DND-41 (cell line): ENCODE measurements at regions not wholly inside any gene's neighbourhood (a gene's known extent, or its start where the extent isn't known, plus 50 kb on each side); places are given as distances from the start of the nearest gene placed in this dataset.

Experiments
- ATAC-seq: fragments of 200-7000 bp; cut with Tn5 transposase; 3 replicates; pipeline ENCODE4 v1.9.1; 2021; ENCODE audit warnings: low read depth; ENCODE audit not compliant: insufficient read depth
- DNase-seq: peaks from one replicate; pipeline ENCODE4 v3.0.0-alpha.2; 2020
- H2AFZ ChIP-seq: 2 replicates; pipeline ENCODE4 v1.6.0; 2012; ENCODE audit warnings: low read depth, low read length
- H3K27ac ChIP-seq: 2 replicates; pipeline ENCODE4 v1.5.1; 2012; ENCODE audit warnings: low read length, inconsistent platforms
- H3K27me3 ChIP-seq: fragments of 200-600 bp; sonication (generic); 2 replicates; pipeline ENCODE4 v1.6.0; 2012; ENCODE audit warnings: low read length, mild to moderate bottlenecking, inconsistent platforms; ENCODE audit not compliant: insufficient read depth, poor library complexity
- H3K36me3 ChIP-seq: 2 replicates; pipeline ENCODE4 v1.5.1; 2012; ENCODE audit warnings: low read length, inconsistent platforms; ENCODE audit not compliant: insufficient read depth
- H3K4me1 ChIP-seq: 2 replicates; pipeline ENCODE4 v1.5.1; 2012; ENCODE audit warnings: mild to moderate bottlenecking, low read length; ENCODE audit not compliant: insufficient read depth
- H3K4me2 ChIP-seq: 2 replicates; pipeline ENCODE4 v1.6.0; 2012; ENCODE audit warnings: mild to moderate bottlenecking, moderate library complexity, low read length, inconsistent platforms; ENCODE audit not compliant: insufficient read depth
- H3K4me3 ChIP-seq, 2 experiments: fragments of 200-600 bp in 1 of 2; shearing (Covaris generic) in 1 of 2; 2 replicates each; pipeline ENCODE4 v1.5.1; 2012 to 2016; ENCODE audit warnings: inconsistent platforms in 2 of 2, low read length in 2 of 2, mild to moderate bottlenecking in 2 of 2, low read depth in 1 of 2, moderate library complexity in 1 of 2
- H3K79me2 ChIP-seq: 2 replicates; pipeline ENCODE4 v1.6.0; 2012; ENCODE audit warnings: low read length, inconsistent platforms; ENCODE audit not compliant: insufficient read depth
- H3K9ac ChIP-seq: 2 replicates; pipeline ENCODE4 v1.6.0; 2012; ENCODE audit warnings: low read depth, mild to moderate bottlenecking, inconsistent platforms, low read length, moderate library complexity
- H3K9me3 ChIP-seq: 2 replicates; pipeline ENCODE4 v1.5.1; 2012; ENCODE audit warnings: low read length, moderate library complexity, mild to moderate bottlenecking, inconsistent platforms; ENCODE audit not compliant: insufficient read depth, severe bottlenecking
- H4K20me1 ChIP-seq: 2 replicates; pipeline ENCODE4 v1.6.0; 2012; ENCODE audit warnings: low read length; ENCODE audit not compliant: insufficient read depth
- EZH2 ChIP-seq: IDR thresholded peaks from 3 replicates; pipeline ENCODE4 v1.6.1; 2012; ENCODE audit warnings: borderline replicate concordance, low read depth, mild to moderate bottlenecking, moderate library complexity, low read length, inconsistent platforms; ENCODE audit not compliant: severe bottlenecking
- TF ChIP-seq, protein P1 (sequence below): IDR thresholded peaks from 2 replicates; pipeline ENCODE4 v1.5.1; 2012; ENCODE audit warnings: borderline replicate concordance, low read length, moderate library complexity, mild to moderate bottlenecking; ENCODE audit not compliant: poor library complexity, severe bottlenecking; ENCODE audit errors: extremely low read depth

DNA sequence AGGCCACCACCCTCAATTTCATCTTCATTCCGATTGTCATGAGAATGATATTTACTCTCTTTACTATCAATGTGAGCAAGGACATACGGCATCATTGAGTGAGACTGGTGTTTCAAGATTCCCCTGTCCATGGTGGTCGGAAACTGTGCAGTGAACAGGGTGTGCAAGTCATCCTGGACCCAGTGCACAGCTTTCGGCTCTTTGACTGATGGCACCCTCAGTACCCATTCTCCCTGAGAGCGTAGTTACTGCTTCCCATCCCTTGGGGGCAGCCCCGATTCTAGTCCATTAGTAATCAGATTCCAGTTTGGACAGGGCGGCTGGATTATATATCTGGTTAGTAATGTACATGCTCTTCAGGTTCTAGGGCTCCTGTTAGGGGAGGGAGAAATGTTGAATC, 61.7 kb upstream of the SUB1 start:
- Histone ChIP-seq H3K79me2 (no peaks in the 10 kb centered on the region), H3K27me3 (no peaks in the 10 kb centered on the region), H3K36me3 (no peaks in the 10 kb centered on the region), H3K4me2 (no peak overlapping the region), H3K27ac (no peak overlapping the region), H3K9ac (no peak overlapping the region), H2AFZ (no peak overlapping the region), H3K4me1 (no peaks in the 10 kb centered on the region), H4K20me1 (no peaks in the 10 kb centered on the region), H3K9me3 (no peaks in the 10 kb centered on the region), H3K4me3 (no peak overlapping the region)
- DNase-seq (no peak), ATAC-seq (no peak; the same call in 2 of the 3 replicates)
- no peak for TF ChIP-seq EZH2
- TF ChIP-seq, protein P1, sequence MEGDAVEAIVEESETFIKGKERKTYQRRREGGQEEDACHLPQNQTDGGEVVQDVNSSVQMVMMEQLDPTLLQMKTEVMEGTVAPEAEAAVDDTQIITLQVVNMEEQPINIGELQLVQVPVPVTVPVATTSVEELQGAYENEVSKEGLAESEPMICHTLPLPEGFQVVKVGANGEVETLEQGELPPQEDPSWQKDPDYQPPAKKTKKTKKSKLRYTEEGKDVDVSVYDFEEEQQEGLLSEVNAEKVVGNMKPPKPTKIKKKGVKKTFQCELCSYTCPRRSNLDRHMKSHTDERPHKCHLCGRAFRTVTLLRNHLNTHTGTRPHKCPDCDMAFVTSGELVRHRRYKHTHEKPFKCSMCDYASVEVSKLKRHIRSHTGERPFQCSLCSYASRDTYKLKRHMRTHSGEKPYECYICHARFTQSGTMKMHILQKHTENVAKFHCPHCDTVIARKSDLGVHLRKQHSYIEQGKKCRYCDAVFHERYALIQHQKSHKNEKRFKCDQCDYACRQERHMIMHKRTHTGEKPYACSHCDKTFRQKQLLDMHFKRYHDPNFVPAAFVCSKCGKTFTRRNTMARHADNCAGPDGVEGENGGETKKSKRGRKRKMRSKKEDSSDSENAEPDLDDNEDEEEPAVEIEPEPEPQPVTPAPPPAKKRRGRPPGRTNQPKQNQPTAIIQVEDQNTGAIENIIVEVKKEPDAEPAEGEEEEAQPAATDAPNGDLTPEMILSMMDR, result peak; percentile 17

DNA sequence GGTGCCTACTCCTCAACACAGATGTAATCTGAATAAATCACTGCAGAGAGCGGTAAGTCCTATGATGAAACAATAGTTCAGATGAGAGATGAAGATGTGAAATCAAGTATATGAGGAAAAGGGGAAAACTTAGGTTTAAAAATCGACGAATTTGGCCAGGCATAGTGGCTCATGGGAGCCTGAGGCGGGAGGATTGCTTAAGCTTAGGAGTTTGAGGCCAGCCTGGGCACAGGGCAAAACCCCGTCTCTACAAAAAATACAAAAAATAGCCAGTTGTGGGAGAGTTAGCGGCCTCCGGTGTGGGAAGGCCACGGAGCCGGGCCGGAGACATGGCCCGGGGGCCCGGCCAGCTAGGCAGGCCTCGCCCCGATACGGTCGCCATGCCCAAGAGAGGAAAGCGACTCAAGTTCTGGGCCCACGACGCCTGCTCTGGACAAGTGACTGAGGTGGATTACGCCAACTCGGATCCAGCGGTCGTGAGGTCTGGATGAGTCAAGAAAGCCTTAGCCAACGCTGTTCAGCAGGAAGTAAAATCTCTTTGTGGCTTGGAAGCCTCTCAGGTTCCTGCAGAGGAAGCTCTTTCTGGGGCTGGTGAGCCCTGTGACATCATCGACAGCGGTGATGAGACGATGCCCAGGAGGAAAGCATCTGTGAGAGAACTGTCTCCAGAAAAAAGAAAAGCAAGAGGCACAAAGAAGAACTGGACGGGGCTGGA, 62.8 kb upstream of the SUB1 start:
- H3K4me1 ChIP-seq, result no peaks in the 10 kb centered on the region
- H4K20me1 ChIP-seq, result no peaks in the 10 kb centered on the region
- H3K27ac ChIP-seq, result no peak overlapping the region
- H3K9ac ChIP-seq, result no peak overlapping the region
- H3K36me3 ChIP-seq, result no peaks in the 10 kb centered on the region
- no peak overlapping the region for H3K4me3 ChIP-seq
- no peak overlapping the region for H3K4me2 ChIP-seq
- ATAC-seq, result peak; percentile 70
- TF ChIP-seq EZH2, result no peak
- TF ChIP-seq, protein P1, result no peak
- no peak overlapping the region for H2AFZ ChIP-seq
- peak; percentile 14 for DNase-seq
- no peaks in the 10 kb centered on the region for H3K27me3 ChIP-seq
- no peaks in the 10 kb centered on the region for H3K9me3 ChIP-seq
- no peaks in the 10 kb centered on the region for H3K79me2 ChIP-seq

DNA sequence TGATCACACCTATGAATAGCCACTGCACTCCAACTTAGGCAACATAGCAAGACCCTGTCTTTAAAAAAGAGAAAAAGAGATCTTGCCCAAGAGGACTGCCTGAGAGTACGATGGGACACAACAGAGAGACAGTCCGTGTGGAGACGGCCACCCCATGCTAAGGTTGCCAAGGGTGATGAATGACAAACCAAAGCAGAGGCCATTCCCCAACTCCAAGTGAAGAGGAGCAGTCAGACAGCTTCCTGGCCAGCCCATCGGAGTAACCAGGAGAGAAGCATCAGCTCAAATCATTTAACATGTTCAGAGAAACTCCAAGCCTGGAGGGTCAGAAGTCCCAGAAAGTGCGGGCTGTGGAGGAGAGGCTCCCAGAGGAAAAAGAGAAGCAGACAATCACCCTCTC, 63.9 kb upstream of the SUB1 start:
- ATAC-seq, result no peak
- H3K9me3 ChIP-seq, result no peaks in the 10 kb centered on the region
- H3K27ac ChIP-seq, result no peak overlapping the region
- H3K4me2 ChIP-seq, result no peak overlapping the region
- H3K36me3 ChIP-seq, result no peaks in the 10 kb centered on the region
- H3K4me1 ChIP-seq, result no peaks in the 10 kb centered on the region
- no peak overlapping the region for H2AFZ ChIP-seq
- no peaks in the 10 kb centered on the region for H3K27me3 ChIP-seq
- no peak for TF ChIP-seq EZH2
- TF ChIP-seq, protein P1, result no peak
- H3K79me2 ChIP-seq, result no peaks in the 10 kb centered on the region
- no peak overlapping the region for H3K4me3 ChIP-seq
- no peaks in the 10 kb centered on the region for H4K20me1 ChIP-seq
- DNase-seq, result no peak
- no peak overlapping the region for H3K9ac ChIP-seq

DNA sequence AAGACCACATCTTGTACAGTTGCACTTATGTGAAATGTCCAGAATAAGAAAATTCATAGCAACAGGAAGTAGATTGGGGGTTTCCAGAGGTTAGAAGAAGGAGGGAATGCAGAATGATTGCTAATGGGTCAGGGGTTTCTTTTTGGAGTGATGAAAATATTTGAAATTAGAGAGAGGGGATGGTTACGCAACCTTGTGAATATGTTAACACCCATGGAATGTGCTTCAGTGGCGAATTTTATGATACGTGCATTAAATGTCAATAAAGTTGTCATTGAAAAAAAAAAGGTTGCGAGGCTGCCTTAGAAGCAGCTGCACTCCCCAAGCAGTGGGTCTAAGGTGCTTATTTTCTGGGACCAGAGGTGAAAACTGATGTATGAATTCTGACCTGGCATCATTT, 64.4 kb upstream of the SUB1 start:
- H4K20me1 ChIP-seq, result no peaks in the 10 kb centered on the region
- H3K27ac ChIP-seq, result no peak overlapping the region
- no peak overlapping the region for H3K4me2 ChIP-seq
- no peak overlapping the region for H3K4me3 ChIP-seq
- H3K36me3 ChIP-seq, result no peaks in the 10 kb centered on the region
- no peak for TF ChIP-seq EZH2
- no peaks in the 10 kb centered on the region for H3K27me3 ChIP-seq
- H3K9me3 ChIP-seq, result no peaks in the 10 kb centered on the region
- H3K4me1 ChIP-seq, result no peaks in the 10 kb centered on the region
- H3K9ac ChIP-seq, result no peak overlapping the region
- DNase-seq, result no peak
- H3K79me2 ChIP-seq, result no peaks in the 10 kb centered on the region
- no peak overlapping the region for H2AFZ ChIP-seq
- ATAC-seq, result no peak
